ENCODE measurements at regions not wholly inside any gene's neighbourhood (a gene's known extent, or its start where the extent isn't known, plus 50 kb on each side); places are given as distances from the start of the nearest gene placed in this dataset.

GRCh38 chr4:133929531-133930239 lies 271.9 kb downstream of the PABPC4L start:
- Histone ChIP-seq H3K27me3 (no peaks in the 10 kb centered on the region), H3K9me3 (no peaks in the 10 kb centered on the region), H3K4me1 (ENCODE audit: insufficient read depth) (no peaks in the 10 kb centered on the region), H3K4me3 (no peak overlapping the region), H3K27ac (no peak overlapping the region), H3K36me3 (no peaks in the 10 kb centered on the region)
- intact Hi-C loops (cut with DNase I): no loop called here
- no peak for DNase-seq
- TF ChIP-seq EP300 (IDR thresholded peaks at IDR 0.05) (no peak), POLR2A (IDR thresholded peaks at IDR 0.05) (no peak), CTCF (IDR thresholded peaks at IDR 0.05) (no peak)
- 85 to 97% (median 95%) methylated on average over 1 of the region's 1 CpG for WGBS, 3 donors

- Histone ChIP-seq H3K4me3 (no peak overlapping the region), H3K9me3 (no peaks in the 10 kb centered on the region), H3K27me3 (no peaks in the 10 kb centered on the region), H3K36me3 (no peaks in the 10 kb centered on the region), H3K27ac (no peak overlapping the region), H3K4me1 (ENCODE audit: insufficient read depth) (no peaks in the 10 kb centered on the region)
- TF ChIP-seq EP300 (IDR thresholded peaks at IDR 0.05) (no peak), CTCF (IDR thresholded peaks at IDR 0.05) (no peak), POLR2A (IDR thresholded peaks at IDR 0.05) (no peak)
- intact Hi-C loops (cut with DNase I): no loop called here
- WGBS, 3 donors: 95 to 97% (median 96%) methylated on average over 8 of the region's 8 CpGs
- no peak for DNase-seq
These were observed 280.1 kb downstream of the PABPC4L start for GRCh38 chr4:133921280-133922195.

- Histone ChIP-seq H3K27ac (no peak overlapping the region), H3K36me3 (no peaks in the 10 kb centered on the region), H3K4me1 (ENCODE audit: insufficient read depth) (no peaks in the 10 kb centered on the region), H3K9me3 (no peaks in the 10 kb centered on the region), H3K27me3 (no peaks in the 10 kb centered on the region), H3K4me3 (no peak overlapping the region)
- 87 to 94% (median 89%) methylated on average over 2 of the region's 2 CpGs for WGBS, 3 donors
- no peak for DNase-seq
- TF ChIP-seq CTCF (IDR thresholded peaks at IDR 0.05) (no peak), POLR2A (IDR thresholded peaks at IDR 0.05) (no peak), EP300 (IDR thresholded peaks at IDR 0.05) (no peak)
- intact Hi-C loops (cut with DNase I): no loop called here
These were observed 281.4 kb downstream of the PABPC4L start for GRCh38 chr4:133920236-133920635.

GRCh38 chr4:133910165-133910564 lies 291.4 kb downstream of the PABPC4L start:
- Histone ChIP-seq H3K4me3 (no peak overlapping the region), H3K27me3 (no peaks in the 10 kb centered on the region), H3K36me3 (no peaks in the 10 kb centered on the region), H3K27ac (no peak overlapping the region), H3K9me3 (no peaks in the 10 kb centered on the region), H3K4me1 (ENCODE audit: insufficient read depth) (no peaks in the 10 kb centered on the region)
- WGBS, 3 donors: 84 to 92% (median 87%) methylated on average over 3 of the region's 3 CpGs
- intact Hi-C loops (cut with DNase I): no loop called here
- TF ChIP-seq POLR2A (IDR thresholded peaks at IDR 0.05) (no peak), EP300 (IDR thresholded peaks at IDR 0.05) (no peak), CTCF (IDR thresholded peaks at IDR 0.05) (no peak)
- DNase-seq: no peak

Data from ovary (tissue), 7 donors.